ENCODE measurements at regions not wholly inside any gene's neighbourhood (a gene's known extent, or its start where the extent isn't known, plus 50 kb on each side); places are given as distances from the start of the nearest gene placed in this dataset.
"Not testable (repeated sequence)": the region's sequence is repeated elsewhere in the genome, so short reads cannot be mapped to it uniquely, and the experiment has no call there.

DNA sequence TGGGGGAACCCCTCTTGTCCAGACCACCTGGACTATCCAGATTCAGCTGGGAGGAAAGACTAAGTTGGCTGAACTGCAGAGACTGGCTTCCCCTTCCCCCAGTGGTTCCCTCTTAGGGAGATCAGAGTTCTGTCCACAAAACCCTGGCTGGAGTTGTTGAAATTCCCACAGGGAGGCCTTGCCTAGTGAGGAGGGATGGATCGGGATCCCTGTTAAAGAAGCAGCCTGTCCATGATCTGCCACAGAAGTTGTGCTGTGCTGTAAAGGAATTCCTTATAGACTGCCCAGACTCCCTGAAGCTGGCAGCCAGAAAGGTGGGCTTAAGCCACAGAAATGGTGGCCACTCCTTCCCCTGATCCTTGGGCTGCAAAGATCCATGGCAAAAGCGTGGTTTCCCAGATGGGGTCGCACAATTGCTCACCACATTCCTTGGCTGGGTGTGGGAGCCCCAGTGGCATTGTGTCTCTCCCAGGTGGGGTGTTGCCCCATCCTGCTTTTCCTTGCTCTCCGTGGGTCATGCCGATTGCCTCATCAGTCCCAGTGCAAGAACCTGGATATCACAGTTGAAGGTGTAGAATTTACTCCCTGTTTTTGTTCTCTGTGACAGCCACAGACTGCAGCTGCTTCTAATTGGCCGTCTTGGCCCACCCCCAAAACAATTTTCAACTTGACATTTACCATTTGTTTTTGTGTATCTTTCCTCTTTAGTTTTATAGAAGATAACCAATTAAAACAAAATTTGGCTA lies 342.4 kb downstream of the FGF10 start:
- no peak for DNase-seq
- ATAC-seq = no peak
- peaks cover 11% of the 10 kb centered on the region for H3K9me3 Mint-ChIP-seq (ENCODE audit: low read depth)

DNA sequence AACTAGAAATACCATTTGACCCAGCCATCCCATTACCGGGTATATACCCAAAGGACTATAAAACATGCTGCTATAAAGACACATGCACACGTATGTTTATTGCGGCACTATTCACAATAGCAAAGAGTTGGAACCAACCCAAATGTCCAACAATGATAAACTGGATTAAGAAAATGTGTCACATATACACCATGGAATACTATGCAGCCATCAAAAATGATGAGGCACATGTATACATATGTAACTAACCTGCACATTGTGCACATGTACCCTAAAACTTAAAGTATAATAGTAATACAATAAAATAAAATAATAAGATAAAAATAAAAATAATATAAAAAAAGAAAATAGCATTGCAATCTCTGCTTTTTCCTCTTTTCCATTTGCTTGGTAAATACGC lies 344.7 kb downstream of the FGF10 start:
- POLR2A ChIA-PET; ATAC-seq; CTCF ChIA-PET; DNase-seq; intact Hi-C loops (cut with DNase I, micrococcal nuclease); H3K4me1 Mint-ChIP-seq; H3K4me3 Mint-ChIP-seq; H3K27me3 Mint-ChIP-seq; H3K27ac Mint-ChIP-seq; H3K36me3 Mint-ChIP-seq (ENCODE audit: low read depth): not testable (repeated sequence)
- H3K9me3 Mint-ChIP-seq (ENCODE audit: low read depth) = peaks cover 16% of the 10 kb centered on the region

More for the DNA sequence above, 342.4 kb downstream of the FGF10 start:
- intact Hi-C loops (cut with DNase I, micrococcal nuclease) = no loop called here
- Mint-ChIP-seq H3K4me3 (no peak overlapping the region), H3K27me3 (no peaks in the 10 kb centered on the region), H3K36me3 (ENCODE audit: low read depth) (no peaks in the 10 kb centered on the region), H3K4me1 (no peaks in the 10 kb centered on the region), H3K27ac (no peak overlapping the region)
- ChIA-PET POLR2A (no interaction called here), CTCF (no interaction called here)

DNA sequence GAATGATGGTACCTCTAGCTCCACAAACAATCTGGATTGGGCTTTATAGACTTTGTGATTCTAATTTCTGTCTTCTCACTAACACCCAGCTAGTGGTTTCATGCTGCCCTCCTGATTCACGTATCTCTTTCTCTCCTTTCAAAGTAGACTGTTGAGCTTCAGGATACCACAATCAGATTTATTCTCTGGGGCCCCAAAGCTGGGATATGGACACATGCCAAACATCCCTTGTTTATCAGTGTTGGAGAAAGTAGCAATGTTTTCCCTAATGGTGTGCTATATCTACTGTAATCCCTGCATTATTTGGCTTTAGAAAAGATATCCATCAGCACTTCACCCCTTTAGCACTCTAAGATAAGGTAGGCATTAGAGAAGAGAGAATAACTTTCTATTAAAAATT lies 361.0 kb downstream of the FGF10 start:
- Mint-ChIP-seq H3K4me3 (no peak overlapping the region), H3K27me3 (no peaks in the 10 kb centered on the region), H3K27ac (no peak overlapping the region), H3K36me3 (ENCODE audit: low read depth) (no peaks in the 10 kb centered on the region), H3K9me3 (ENCODE audit: low read depth) (peaks cover 3% of the 10 kb centered on the region), H3K4me1 (no peaks in the 10 kb centered on the region)
- ATAC-seq (no peak), DNase-seq (no peak)
- ChIA-PET POLR2A (no interaction called here), CTCF (no interaction called here)
- intact Hi-C loops (cut with DNase I, micrococcal nuclease) = no loop called here

DNA sequence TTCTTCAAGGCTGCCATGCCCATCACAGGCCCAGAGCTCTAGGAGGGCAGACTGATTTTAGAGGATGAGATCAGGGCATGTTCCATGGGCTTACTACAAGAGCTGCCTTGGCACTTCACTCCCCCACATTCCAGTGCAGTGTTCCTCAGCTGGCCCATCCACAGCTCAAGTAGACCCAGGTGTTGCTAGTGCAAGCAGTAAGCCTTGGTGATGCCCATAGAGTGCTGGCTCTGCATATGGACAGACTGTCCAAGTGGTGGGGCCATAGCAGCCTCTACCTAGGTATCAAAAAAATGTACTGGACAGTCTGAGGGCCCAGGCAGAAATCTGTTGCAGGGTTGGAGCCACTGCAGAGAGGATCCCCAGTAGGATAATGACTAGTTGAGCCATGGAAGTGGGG lies 366.6 kb downstream of the FGF10 start:
- Mint-ChIP-seq H3K4me1 (no peaks in the 10 kb centered on the region), H3K9me3 (ENCODE audit: low read depth) (peaks cover 5% of the 10 kb centered on the region), H3K4me3 (no peak overlapping the region), H3K36me3 (ENCODE audit: low read depth) (no peaks in the 10 kb centered on the region), H3K27ac (no peak overlapping the region), H3K27me3 (no peaks in the 10 kb centered on the region)
- CTCF ChIA-PET = interaction anchor here (0.6 kb wide), 1 partner anchor 60 kb away, joined by 3 read pairs; no protein-coding TSS in a partner anchor
- POLR2A ChIA-PET = no interaction called here
- ATAC-seq (no peak), DNase-seq (no peak)
- intact Hi-C loops (cut with DNase I, micrococcal nuclease) = no loop called here

DNA sequence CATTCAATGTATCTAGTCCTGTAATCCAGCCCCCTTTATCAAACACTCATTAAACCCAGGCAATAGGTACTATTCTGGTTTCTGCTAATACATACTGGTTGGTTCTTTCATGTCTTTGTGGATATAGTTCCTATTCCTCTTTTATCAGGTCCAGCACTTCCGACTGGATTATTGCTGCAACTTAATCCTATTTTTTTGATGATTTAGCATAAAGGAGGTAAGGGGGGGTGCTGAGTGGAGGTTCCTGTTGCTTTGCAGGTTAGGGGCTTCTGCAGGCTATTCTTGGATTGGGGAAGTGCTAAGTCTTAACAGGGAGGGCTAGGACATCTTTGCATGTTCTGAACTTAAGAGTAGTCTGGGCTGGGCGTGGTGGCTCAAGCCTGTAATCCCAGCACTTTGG lies 377.7 kb downstream of the FGF10 start:
- intact Hi-C loops (cut with DNase I, micrococcal nuclease) = no loop called here
- Mint-ChIP-seq H3K4me1 (no peaks in the 10 kb centered on the region), H3K9me3 (ENCODE audit: low read depth) (peaks cover 14% of the 10 kb centered on the region), H3K27ac (no peak overlapping the region), H3K4me3 (no peak overlapping the region), H3K27me3 (no peaks in the 10 kb centered on the region), H3K36me3 (ENCODE audit: low read depth) (no peaks in the 10 kb centered on the region)
- CTCF ChIA-PET = no interaction called here
- no peak for ATAC-seq
- no peak for DNase-seq
- POLR2A ChIA-PET = no interaction called here

DNA sequence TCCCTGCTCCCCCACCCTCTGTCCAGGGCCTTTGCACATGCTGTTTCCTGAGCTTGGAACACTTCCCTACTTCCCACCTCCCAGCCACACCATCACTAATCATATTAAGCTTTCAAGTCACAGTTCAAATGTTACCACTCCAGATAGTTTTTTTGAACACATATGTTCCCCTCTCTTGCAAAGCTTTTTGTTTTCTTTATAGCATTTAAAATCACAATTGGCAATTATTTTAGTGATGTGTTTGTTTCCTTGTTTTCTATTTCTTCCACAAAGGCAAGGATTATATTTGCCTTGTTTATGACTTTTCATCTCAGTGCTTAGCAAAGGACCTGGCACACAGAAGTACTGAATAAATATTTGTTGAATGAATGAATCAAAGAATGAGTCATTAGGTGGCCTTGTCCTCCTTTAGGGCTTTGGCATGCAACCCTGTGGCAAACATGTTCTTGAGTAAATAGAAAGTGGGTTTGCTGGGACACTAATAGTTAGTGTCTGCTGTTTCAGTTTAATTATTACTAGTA lies 386.8 kb downstream of the FGF10 start:
- intact Hi-C loops (cut with DNase I, micrococcal nuclease) = no loop called here
- DNase-seq (no peak), ATAC-seq (no peak)
- H3K4me3 Mint-ChIP-seq = no peak overlapping the region
- H3K36me3 Mint-ChIP-seq (ENCODE audit: low read depth) = no peaks in the 10 kb centered on the region
- no peak overlapping the region for H3K27ac Mint-ChIP-seq
- POLR2A ChIA-PET = no interaction called here
- H3K27me3 Mint-ChIP-seq = no peaks in the 10 kb centered on the region
- H3K9me3 Mint-ChIP-seq (ENCODE audit: low read depth) = no peaks in the 10 kb centered on the region
- H3K4me1 Mint-ChIP-seq = no peaks in the 10 kb centered on the region
- CTCF ChIA-PET = no interaction called here

DNA sequence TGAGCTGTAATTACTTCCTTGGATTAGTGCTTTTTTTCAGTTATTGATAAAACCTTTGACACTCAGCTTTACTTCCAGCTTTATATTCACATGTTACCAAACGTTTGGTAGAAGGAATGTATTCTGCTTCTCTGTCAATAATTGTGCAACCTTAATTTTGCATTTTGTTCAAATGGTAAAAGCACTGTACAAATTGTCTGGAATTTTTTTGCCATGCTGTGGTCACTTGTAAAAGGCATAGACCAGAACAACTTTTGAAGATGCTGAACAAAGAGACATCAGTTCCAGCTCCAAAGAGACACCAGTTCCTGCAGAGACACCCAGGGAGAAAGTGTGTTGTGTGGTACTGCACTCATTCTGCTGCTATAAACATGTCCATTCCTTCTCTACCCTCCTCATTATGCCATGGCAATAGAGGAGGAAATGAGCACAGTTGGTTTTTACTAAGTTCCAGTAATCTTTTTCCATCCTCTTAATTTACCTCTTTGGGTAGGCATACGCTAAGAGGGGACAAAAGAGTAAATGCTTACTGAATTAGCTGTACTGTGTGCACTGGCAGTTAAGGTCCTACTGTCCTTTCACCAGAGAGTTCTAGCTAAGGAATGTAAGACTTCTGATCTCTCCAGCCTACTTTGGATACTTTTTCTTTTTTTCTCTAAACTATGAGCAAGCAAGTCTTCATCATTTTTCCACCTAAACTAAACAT lies 387.4 kb downstream of the FGF10 start:
- no peak for ATAC-seq
- H3K4me3 Mint-ChIP-seq = no peak overlapping the region
- ChIA-PET POLR2A (no interaction called here), CTCF (no interaction called here)
- no peaks in the 10 kb centered on the region for H3K9me3 Mint-ChIP-seq (ENCODE audit: low read depth)
- no peak for DNase-seq
- no peaks in the 10 kb centered on the region for H3K4me1 Mint-ChIP-seq
- intact Hi-C loops (cut with DNase I, micrococcal nuclease) = no loop called here
- no peaks in the 10 kb centered on the region for H3K36me3 Mint-ChIP-seq (ENCODE audit: low read depth)
- H3K27ac Mint-ChIP-seq = no peak overlapping the region
- no peaks in the 10 kb centered on the region for H3K27me3 Mint-ChIP-seq

DNA sequence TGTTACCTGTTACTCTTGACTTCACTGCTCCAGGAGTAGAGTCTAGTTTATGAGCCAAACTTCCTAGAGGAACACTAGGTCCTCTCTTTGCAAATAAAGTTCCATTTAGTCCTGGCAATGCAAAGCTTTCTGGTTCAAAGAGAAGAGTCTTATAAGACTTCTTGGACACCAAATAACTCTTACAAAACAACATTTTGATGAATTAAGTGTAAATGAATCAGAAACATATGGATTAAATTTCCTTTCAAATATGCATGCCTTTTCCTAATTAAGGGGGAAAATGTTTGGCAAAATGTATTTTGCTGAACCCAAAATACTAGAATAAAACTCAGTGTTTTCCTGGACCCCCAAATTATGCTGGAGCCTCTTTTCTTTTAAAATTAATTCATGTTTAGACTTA lies 388.0 kb downstream of the FGF10 start:
- DNase-seq (no peak), ATAC-seq (no peak)
- ChIA-PET CTCF (no interaction called here), POLR2A (no interaction called here)
- no peak overlapping the region for H3K27ac Mint-ChIP-seq
- no peaks in the 10 kb centered on the region for H3K27me3 Mint-ChIP-seq
- no peaks in the 10 kb centered on the region for H3K4me1 Mint-ChIP-seq
- H3K36me3 Mint-ChIP-seq (ENCODE audit: low read depth) = no peaks in the 10 kb centered on the region
- intact Hi-C loops (cut with DNase I, micrococcal nuclease) = no loop called here
- no peaks in the 10 kb centered on the region for H3K9me3 Mint-ChIP-seq (ENCODE audit: low read depth)
- H3K4me3 Mint-ChIP-seq = no peak overlapping the region

DNA sequence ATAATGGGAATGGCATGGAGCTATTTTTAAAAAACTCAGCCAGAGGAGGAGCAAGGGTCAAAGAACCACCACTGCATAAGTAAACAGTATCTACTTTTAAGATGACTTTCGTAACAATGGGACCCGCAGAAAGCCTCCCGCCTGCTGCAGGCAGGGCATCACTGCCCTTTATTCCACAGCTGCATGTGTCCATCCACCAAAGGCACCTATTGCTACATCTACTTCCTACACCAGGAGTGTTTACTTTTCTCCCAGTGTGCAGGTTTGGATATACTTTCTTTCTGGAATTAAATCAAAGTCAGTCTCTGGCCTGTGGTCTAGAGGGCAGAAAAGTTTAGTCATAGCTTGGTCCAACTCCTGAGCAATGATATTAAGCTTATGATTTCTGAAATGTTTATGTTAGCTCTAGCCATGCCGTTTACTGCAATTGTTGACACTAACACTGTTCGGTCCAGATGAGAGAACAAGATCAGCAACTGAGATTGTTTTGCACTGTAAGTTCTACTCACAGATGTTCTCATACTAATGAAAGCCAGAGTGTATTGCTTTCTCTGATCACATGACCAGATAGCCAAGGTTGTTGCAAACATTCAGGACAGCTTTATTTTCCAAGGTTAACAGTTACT lies 391.5 kb downstream of the FGF10 start:
- H3K27ac Mint-ChIP-seq = no peak overlapping the region
- H3K27me3 Mint-ChIP-seq = no peaks in the 10 kb centered on the region
- H3K4me1 Mint-ChIP-seq = no peaks in the 10 kb centered on the region
- no peaks in the 10 kb centered on the region for H3K9me3 Mint-ChIP-seq (ENCODE audit: low read depth)
- ATAC-seq = no peak
- intact Hi-C loops (cut with DNase I, micrococcal nuclease) = no loop called here
- H3K4me3 Mint-ChIP-seq = no peak overlapping the region
- CTCF ChIA-PET = no interaction called here
- POLR2A ChIA-PET = no interaction called here
- no peak for DNase-seq
- no peaks in the 10 kb centered on the region for H3K36me3 Mint-ChIP-seq (ENCODE audit: low read depth)

DNA sequence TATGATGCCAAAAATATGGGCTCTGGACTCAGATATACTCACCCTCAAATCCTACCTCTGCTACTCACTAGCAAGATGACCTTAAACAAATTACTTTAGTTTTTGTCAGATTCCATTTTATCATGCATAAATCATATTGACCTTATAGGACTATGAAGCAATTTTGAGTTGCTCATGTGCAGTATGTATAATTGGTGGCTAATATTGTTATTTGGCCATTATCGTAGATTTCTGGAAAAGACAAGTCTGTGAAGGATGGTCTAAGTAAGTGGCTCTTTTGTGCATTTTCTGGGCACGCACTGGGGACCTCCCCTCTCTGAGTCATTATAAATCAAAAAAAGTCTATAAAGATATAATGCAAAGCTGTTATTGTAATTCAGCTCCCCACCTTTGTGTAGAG lies 393.0 kb downstream of the FGF10 start:
- Mint-ChIP-seq H3K36me3 (ENCODE audit: low read depth) (no peaks in the 10 kb centered on the region), H3K27me3 (no peaks in the 10 kb centered on the region), H3K27ac (no peak overlapping the region), H3K4me1 (no peaks in the 10 kb centered on the region), H3K9me3 (ENCODE audit: low read depth) (peaks cover 2% of the 10 kb centered on the region), H3K4me3 (no peak overlapping the region)
- ChIA-PET CTCF (no interaction called here), POLR2A (no interaction called here)
- intact Hi-C loops (cut with DNase I, micrococcal nuclease) = no loop called here
- DNase-seq = no peak
- no peak for ATAC-seq

DNA sequence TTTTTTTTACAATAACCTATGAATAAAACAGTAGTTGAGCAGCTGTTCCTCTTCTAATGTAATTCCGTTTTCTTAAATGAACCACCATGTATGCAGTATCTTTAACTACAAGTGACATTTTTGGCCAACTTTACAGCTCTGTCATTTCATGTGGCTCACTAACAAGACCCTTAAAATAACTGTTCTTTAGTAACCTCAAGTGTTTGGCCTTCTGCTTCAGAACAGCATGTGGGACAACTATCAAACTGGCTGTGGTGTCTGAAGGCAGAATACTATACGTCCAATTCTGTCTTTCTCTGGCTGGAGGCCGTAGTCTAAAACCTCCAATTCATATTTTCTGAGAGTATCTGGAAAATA lies 391.4 kb downstream of the NNT start:
- H3K27ac Mint-ChIP-seq = no peak overlapping the region
- CTCF ChIA-PET = no interaction called here
- H3K9me3 Mint-ChIP-seq (ENCODE audit: low read depth) = peaks cover 2% of the 10 kb centered on the region
- H3K36me3 Mint-ChIP-seq (ENCODE audit: low read depth) = no peaks in the 10 kb centered on the region
- no peaks in the 10 kb centered on the region for H3K27me3 Mint-ChIP-seq
- no peak for DNase-seq
- no peak overlapping the region for H3K4me3 Mint-ChIP-seq
- intact Hi-C loops (cut with DNase I, micrococcal nuclease) = no loop called here
- no peaks in the 10 kb centered on the region for H3K4me1 Mint-ChIP-seq
- POLR2A ChIA-PET = no interaction called here
- no peak for ATAC-seq

DNA sequence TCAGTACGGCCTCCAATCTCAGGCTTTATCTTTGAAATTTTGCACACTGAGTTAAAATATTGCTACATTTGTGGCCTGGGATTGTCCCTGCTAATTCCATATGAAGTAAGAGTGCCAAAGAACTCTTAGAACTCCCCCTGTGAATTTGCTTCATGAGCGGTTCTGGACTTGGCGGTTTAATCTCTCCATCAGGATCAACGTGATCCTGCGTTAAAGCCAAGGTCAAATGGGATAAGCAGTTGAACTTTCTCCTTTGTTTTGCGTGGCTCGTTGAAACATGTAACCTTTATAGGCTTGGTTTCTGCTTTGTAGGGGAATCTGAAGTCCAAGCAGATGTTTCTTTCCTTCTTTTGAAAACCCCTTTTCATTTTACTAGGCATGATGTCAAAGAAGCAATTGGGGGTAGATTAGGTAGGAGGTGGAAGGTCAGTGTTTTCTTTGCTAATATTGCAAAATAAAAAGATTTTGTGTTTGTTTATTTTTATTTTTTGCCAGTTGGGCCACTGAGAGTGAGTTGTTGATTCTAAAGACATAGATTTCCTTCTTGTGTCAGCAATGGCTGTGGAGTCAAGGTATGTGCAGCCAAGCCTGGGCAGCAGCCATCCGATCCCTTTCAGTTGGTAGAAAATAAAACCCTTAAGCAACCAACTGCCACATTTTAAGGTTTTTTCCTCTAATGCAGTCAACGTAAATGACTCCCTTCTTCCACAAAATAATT lies 390.8 kb downstream of the NNT start:
- intact Hi-C loops (cut with DNase I, micrococcal nuclease) = no loop called here
- H3K27me3 Mint-ChIP-seq = no peaks in the 10 kb centered on the region
- H3K4me1 Mint-ChIP-seq = no peaks in the 10 kb centered on the region
- ChIA-PET POLR2A (no interaction called here), CTCF (no interaction called here)
- H3K27ac Mint-ChIP-seq = no peak overlapping the region
- H3K9me3 Mint-ChIP-seq (ENCODE audit: low read depth) = peaks cover 2% of the 10 kb centered on the region
- no peak for ATAC-seq
- no peak overlapping the region for H3K4me3 Mint-ChIP-seq
- DNase-seq = no peak
- no peaks in the 10 kb centered on the region for H3K36me3 Mint-ChIP-seq (ENCODE audit: low read depth)

Data from activated CD4-positive, alpha-beta T cell treated with anti-CD3 and anti-CD28 coated beads for 36 hours (primary cell).